GM12878 (cell line): ENCODE measurements at regions not wholly inside any gene's neighbourhood (a gene's known extent, or its start where the extent isn't known, plus 50 kb on each side); places are given as distances from the start of the nearest gene placed in this dataset.

Experiments used
- ATAC-seq: fragments of 200-7000 bp; cut with Tn5 transposase; 3 replicates; pipeline ENCODE4 v1.9.1; 2020; ENCODE audit warnings: mild to moderate bottlenecking, moderate library complexity
- BruUV-seq: library from RNA; stranded (reverse); fragments of 400-500 nt; replicated peaks from 2 replicates; lab custom pipeline; 2021; lab: Mats Ljungman, UMichigan
- CTCF ChIA-PET: fragments of 300-600 bp; sonication (Branson Sonifier 250); formaldehyde crosslinking; extraction: SDS; loops from one replicate; lab custom pipeline; 2021; ENCODE audit warnings: inconsistent platforms; lab: Yijun Ruan, JAX
- POLR2A ChIA-PET: fragments of 350-600 bp; formaldehyde crosslinking; extraction: SDS; loops from one replicate; lab custom pipeline; 2021; ENCODE audit warnings: inconsistent platforms; lab: Charles Lee
- RAD21 ChIA-PET: fragments of 300-600 bp; sonication (Branson Sonifier 250); formaldehyde crosslinking; loops from one replicate; lab custom pipeline; 2023; ENCODE audit warnings: antibody characterized with exemption; ENCODE audit not compliant: unreplicated experiment; lab: Charles Lee
- SMC1A ChIA-PET: fragments of 300-600 bp; sonication (Branson Sonifier 250); formaldehyde crosslinking; loops from one replicate; lab custom pipeline; 2023; ENCODE audit not compliant: unreplicated experiment, uncharacterized antibody; lab: Charles Lee
- DNase-seq: peaks from one replicate; pipeline ENCODE4 v3.0.0-alpha.2; 2011; ENCODE audit warnings: low read depth, low spot score
- FAIRE-seq: peaks from 3 replicates; lab custom pipeline; 2011; peaks lifted over from hg19 to GRCh38; lab: Jason Lieb, UNC
- H2AFZ ChIP-seq: 2 replicates; pipeline ENCODE4 v1.6.0; 2011; ENCODE audit warnings: low read depth, low read length, control low read depth; ENCODE audit not compliant: control insufficient read depth
- H3K27ac ChIP-seq: 2 replicates; pipeline ENCODE4 v1.5.1; 2011; ENCODE audit warnings: control low read depth; ENCODE audit not compliant: control insufficient read depth, insufficient read depth
- H3K27me3 ChIP-seq, 2 experiments: replicated peaks in 1 of 2; 2 replicates each; pipeline versions ENCODE4 v1.6.0 to v1.6.1; 2011; ENCODE audit warnings: low read length in 1 of 2; ENCODE audit not compliant: control insufficient read depth in 2 of 2, insufficient read depth in 2 of 2
- H3K36me3 ChIP-seq, 2 experiments: 2 replicates each; pipeline ENCODE4 v1.5.1; 2011; ENCODE audit warnings: low read length in 1 of 2; ENCODE audit not compliant: control insufficient read depth in 2 of 2, insufficient read depth in 2 of 2
- H3K4me1 ChIP-seq: 2 replicates; pipeline ENCODE4 v1.6.1; 2011; ENCODE audit warnings: mild to moderate bottlenecking, low read length, moderate library complexity, mixed read lengths; ENCODE audit not compliant: control insufficient read depth, insufficient read depth
- H3K4me2 ChIP-seq: 2 replicates; pipeline ENCODE4 v1.6.0; 2011; ENCODE audit warnings: control low read depth; ENCODE audit not compliant: control insufficient read depth, insufficient read depth
- H3K4me3 ChIP-seq: fragments of 200-600 bp; sonication (generic); 2 replicates; pipeline ENCODE4 v1.5.1; 2016
- H3K79me2 ChIP-seq: 2 replicates; pipeline ENCODE4 v1.6.0; 2011; ENCODE audit warnings: low read length; ENCODE audit not compliant: control insufficient read depth, insufficient read depth
- H3K9ac ChIP-seq: 2 replicates; pipeline ENCODE4 v1.8.0; 2011; ENCODE audit warnings: low read length, control low read depth, mixed read lengths; ENCODE audit not compliant: control insufficient read depth, insufficient read depth
- H3K9me3 ChIP-seq: replicated peaks from 3 replicates; pipeline ENCODE4 v1.5.1; 2011; ENCODE audit warnings: mild to moderate bottlenecking, low read length; ENCODE audit not compliant: control insufficient read depth, insufficient read depth
- H4K20me1 ChIP-seq: 2 replicates; pipeline ENCODE4 v1.6.0; 2011; ENCODE audit not compliant: control insufficient read depth, insufficient read depth
- CBFB ChIP-seq: IDR thresholded peaks from 2 replicates; pipeline ENCODE4 v1.6.1; 2016; ENCODE audit warnings: antibody characterized with exemption, low read depth
- EZH2 ChIP-seq: IDR thresholded peaks from 2 replicates; pipeline ENCODE4 v1.6.1; 2012; ENCODE audit warnings: low read depth, mild to moderate bottlenecking, control low read depth, inconsistent platforms, low read length, borderline replicate concordance; ENCODE audit not compliant: control insufficient read depth
- HDAC2 ChIP-seq: fragments of 200-600 bp; sonication (generic); IDR thresholded peaks from 2 replicates; pipeline ENCODE4 v1.6.1; 2017
- NFXL1 ChIP-seq: fragments of 450-650 bp; IDR thresholded peaks from 2 replicates; pipeline ENCODE4 v1.6.1; 2017; ENCODE audit warnings: antibody characterized with exemption, mild to moderate bottlenecking, borderline replicate concordance
- PML ChIP-seq: IDR thresholded peaks from 2 replicates; pipeline ENCODE4 v1.6.1; 2012; ENCODE audit warnings: low read length, inconsistent platforms
- POLR2AphosphoS2 ChIP-seq: IDR thresholded peaks from 2 replicates; pipeline ENCODE4 v1.6.1; 2011; ENCODE audit warnings: low read depth, mild to moderate bottlenecking, low read length, improper control_type of control experiment, moderate library complexity
- POLR2AphosphoS5 ChIP-seq: IDR thresholded peaks from 2 replicates; pipeline ENCODE4 v1.6.1; 2011; ENCODE audit warnings: mild to moderate bottlenecking, low read length, inconsistent platforms
- SMC3 ChIP-seq: IDR thresholded peaks from 2 replicates; pipeline ENCODE4 v1.6.1; 2011; ENCODE audit warnings: low read length, improper control_type of control experiment, borderline replicate concordance
- SREBF1 ChIP-seq: IDR thresholded peaks from 2 replicates; pipeline ENCODE4 v1.6.1; 2012; ENCODE audit warnings: mild to moderate bottlenecking, low read length
- STAT1 ChIP-seq: fragments of 450-650 bp; conservative IDR thresholded peaks from 2 replicates; pipeline ENCODE4 v1.6.1; 2014; ENCODE audit warnings: antibody characterized with exemption, mild to moderate bottlenecking
- ZNF24 ChIP-seq: fragments of 450-650 bp; IDR thresholded peaks from 2 replicates; pipeline ENCODE4 v1.6.1; 2017; ENCODE audit warnings: antibody characterized with exemption, mild to moderate bottlenecking
- ZNF274 ChIP-seq: IDR thresholded peaks from one replicate; pipeline ENCODE4 v1.8.0; 2011; ENCODE audit not compliant: insufficient read length, insufficient read depth
- ZSCAN29 ChIP-seq: fragments of 450-650 bp; IDR thresholded peaks from 2 replicates; pipeline ENCODE4 v1.6.1; 2017; ENCODE audit warnings: mild to moderate bottlenecking, moderate library complexity
- WGBS: methylation state at CpG from one replicate; pipeline ENCODE4 v1.1.6; 2016; ENCODE audit warnings: low lambda C conversion rate; ENCODE audit not compliant: insufficient replicate concordance, insufficient coverage; ENCODE audit errors: missing lambda C conversion rate; 5-methylcytosine and 5-hydroxymethylcytosine counted together
- in situ Hi-C: fragments of 300-500 bp; cut with MboI; formaldehyde crosslinking; loops from 9 replicates; pipeline ENCODE4 v1.14.3; 2018; ENCODE audit warnings: mixed read lengths
- intact Hi-C: fragments of 100-400 bp; cut with micrococcal nuclease; formaldehyde crosslinking; loops from one replicate; pipeline ENCODE4 v1.14.2; 2022; ENCODE audit not compliant: unreplicated experiment
- TF ChIP-seq, protein P1 (sequence below): IDR thresholded peaks from 2 replicates; pipeline ENCODE4 v1.6.1; 2011; ENCODE audit warnings: low read depth, low read length, improper control_type of control experiment, borderline replicate concordance
- TF ChIP-seq, protein P2 (sequence below): IDR thresholded peaks from 2 replicates; pipeline ENCODE4 v1.6.1; 2011; ENCODE audit warnings: borderline replicate concordance, low read depth, mild to moderate bottlenecking, moderate library complexity, mixed read lengths, low read length; ENCODE audit not compliant: insufficient read depth; ENCODE audit errors: extremely low read length
- TF ChIP-seq, protein P3 (sequence below): IDR thresholded peaks from 2 replicates; pipeline ENCODE4 v1.6.1; 2011; ENCODE audit warnings: low read depth, mild to moderate bottlenecking, low read length, moderate library complexity, borderline replicate concordance; ENCODE audit errors: extremely low read depth
- TF ChIP-seq, protein P4 (sequence below): fragments of 450-650 bp; IDR thresholded peaks from 2 replicates; pipeline ENCODE4 v1.6.1; 2016; ENCODE audit warnings: mild to moderate bottlenecking
- TF ChIP-seq, protein P5 (sequence below): fragments of 450-650 bp; IDR thresholded peaks from 2 replicates; pipeline ENCODE4 v1.6.1; 2017; ENCODE audit warnings: mild to moderate bottlenecking, low read depth, inconsistent platforms; ENCODE audit not compliant: poor library complexity, severe bottlenecking

DNA sequence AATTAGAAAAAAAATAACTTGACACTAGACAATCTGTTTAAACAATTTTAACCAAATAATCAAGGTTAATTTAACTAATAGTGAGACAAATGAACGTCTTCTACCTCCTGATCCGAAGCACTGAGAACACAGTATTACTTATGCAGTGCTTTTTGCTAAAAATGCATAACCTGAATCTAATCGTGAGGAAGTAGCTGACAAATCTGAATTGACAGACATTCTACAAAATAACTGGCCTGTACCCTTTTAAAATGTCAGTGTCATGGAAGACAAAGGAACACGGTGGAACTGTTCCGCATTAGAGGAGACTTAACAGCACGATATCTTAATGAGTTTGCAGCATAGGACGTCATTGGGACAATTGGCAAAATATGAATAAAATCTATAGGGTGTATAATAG lies 631.2 kb upstream of the ZFP42 start (continued):
- TF ChIP-seq, protein P1, sequence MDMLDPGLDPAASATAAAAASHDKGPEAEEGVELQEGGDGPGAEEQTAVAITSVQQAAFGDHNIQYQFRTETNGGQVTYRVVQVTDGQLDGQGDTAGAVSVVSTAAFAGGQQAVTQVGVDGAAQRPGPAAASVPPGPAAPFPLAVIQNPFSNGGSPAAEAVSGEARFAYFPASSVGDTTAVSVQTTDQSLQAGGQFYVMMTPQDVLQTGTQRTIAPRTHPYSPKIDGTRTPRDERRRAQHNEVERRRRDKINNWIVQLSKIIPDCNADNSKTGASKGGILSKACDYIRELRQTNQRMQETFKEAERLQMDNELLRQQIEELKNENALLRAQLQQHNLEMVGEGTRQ: no peak
- no peak for TF ChIP-seq CBFB
- no peak for TF ChIP-seq SMC3
- no peak for TF ChIP-seq ZNF274
- no peak for TF ChIP-seq PML

DNA sequence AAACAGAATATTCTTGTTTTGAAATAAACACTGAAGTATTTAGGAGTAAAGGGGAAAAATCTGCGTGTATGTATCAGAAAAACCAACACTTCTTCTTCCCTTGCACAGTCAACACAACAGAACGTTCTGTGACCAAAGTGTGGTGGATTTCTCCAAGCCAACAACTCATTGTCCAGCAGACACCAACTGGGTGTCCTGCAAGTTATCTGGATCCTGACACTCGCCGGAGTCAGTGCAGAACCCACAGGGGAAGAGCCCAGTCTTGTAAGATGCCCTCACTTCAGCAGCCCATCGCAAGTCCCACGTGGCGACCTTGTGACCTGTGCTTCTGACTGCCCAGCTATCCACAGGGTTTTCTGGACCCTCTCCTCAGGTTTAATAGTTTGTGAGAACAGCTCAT lies 630.7 kb upstream of the ZFP42 start:
- ChIA-PET POLR2A (no interaction called here), RAD21 (no interaction called here), SMC1A (interaction anchor here (1.2 kb wide), 1 partner anchor 16 kb away, joined by 3 read pairs; no protein-coding TSS in a partner anchor), CTCF (no interaction called here)
- H3K4me3 ChIP-seq: no peak overlapping the region
- 29% methylated on average over 7 of the region's 7 CpGs for WGBS
- no peaks in the 10 kb centered on the region for H4K20me1 ChIP-seq
- H3K4me1 ChIP-seq: no peaks in the 10 kb centered on the region
- no peaks in the 10 kb centered on the region for H3K36me3 ChIP-seq
- no peaks in the 10 kb centered on the region for H3K27me3 ChIP-seq
- no peak overlapping the region for H3K4me2 ChIP-seq
- no peaks in the 10 kb centered on the region for H3K79me2 ChIP-seq
- no peak for FAIRE-seq
- no peak overlapping the region for H2AFZ ChIP-seq
- DNase-seq: no peak
- H3K9me3 ChIP-seq: no peaks in the 10 kb centered on the region
- no peak overlapping the region for H3K27ac ChIP-seq
- intact Hi-C loops: no loop called here
- H3K9ac ChIP-seq: no peak overlapping the region
- in situ Hi-C loops: no loop called here
- ATAC-seq: no peak
- no TSS peak for BruUV-seq
- TF ChIP-seq EZH2 (no peak), HDAC2 (no peak), ZNF24 (no peak), STAT1 (no peak), POLR2AphosphoS2 (no peak), POLR2AphosphoS5 (no peak), ZSCAN29 (no peak), SREBF1 (no peak), NFXL1 (no peak)
- TF ChIP-seq, protein P2, sequence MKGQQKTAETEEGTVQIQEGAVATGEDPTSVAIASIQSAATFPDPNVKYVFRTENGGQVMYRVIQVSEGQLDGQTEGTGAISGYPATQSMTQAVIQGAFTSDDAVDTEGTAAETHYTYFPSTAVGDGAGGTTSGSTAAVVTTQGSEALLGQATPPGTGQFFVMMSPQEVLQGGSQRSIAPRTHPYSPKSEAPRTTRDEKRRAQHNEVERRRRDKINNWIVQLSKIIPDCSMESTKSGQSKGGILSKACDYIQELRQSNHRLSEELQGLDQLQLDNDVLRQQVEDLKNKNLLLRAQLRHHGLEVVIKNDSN: no peak
- TF ChIP-seq, protein P3, sequence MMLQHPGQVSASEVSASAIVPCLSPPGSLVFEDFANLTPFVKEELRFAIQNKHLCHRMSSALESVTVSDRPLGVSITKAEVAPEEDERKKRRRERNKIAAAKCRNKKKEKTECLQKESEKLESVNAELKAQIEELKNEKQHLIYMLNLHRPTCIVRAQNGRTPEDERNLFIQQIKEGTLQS: no peak
- TF ChIP-seq, protein P4, sequence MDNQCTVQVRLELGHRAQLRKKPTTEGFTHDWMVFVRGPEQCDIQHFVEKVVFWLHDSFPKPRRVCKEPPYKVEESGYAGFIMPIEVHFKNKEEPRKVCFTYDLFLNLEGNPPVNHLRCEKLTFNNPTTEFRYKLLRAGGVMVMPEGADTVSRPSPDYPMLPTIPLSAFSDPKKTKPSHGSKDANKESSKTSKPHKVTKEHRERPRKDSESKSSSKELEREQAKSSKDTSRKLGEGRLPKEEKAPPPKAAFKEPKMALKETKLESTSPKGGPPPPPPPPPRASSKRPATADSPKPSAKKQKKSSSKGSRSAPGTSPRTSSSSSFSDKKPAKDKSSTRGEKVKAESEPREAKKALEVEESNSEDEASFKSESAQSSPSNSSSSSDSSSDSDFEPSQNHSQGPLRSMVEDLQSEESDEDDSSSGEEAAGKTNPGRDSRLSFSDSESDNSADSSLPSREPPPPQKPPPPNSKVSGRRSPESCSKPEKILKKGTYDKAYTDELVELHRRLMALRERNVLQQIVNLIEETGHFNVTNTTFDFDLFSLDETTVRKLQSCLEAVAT: no peak
- TF ChIP-seq, protein P5, sequence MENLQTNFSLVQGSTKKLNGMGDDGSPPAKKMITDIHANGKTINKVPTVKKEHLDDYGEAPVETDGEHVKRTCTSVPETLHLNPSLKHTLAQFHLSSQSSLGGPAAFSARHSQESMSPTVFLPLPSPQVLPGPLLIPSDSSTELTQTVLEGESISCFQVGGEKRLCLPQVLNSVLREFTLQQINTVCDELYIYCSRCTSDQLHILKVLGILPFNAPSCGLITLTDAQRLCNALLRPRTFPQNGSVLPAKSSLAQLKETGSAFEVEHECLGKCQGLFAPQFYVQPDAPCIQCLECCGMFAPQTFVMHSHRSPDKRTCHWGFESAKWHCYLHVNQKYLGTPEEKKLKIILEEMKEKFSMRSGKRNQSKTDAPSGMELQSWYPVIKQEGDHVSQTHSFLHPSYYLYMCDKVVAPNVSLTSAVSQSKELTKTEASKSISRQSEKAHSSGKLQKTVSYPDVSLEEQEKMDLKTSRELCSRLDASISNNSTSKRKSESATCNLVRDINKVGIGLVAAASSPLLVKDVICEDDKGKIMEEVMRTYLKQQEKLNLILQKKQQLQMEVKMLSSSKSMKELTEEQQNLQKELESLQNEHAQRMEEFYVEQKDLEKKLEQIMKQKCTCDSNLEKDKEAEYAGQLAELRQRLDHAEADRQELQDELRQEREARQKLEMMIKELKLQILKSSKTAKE: no peak
